IPS DF 4.7 (cell line): ENCODE measurements at regions not wholly inside any gene's neighbourhood (a gene's known extent, or its start where the extent isn't known, plus 50 kb on each side); places are given as distances from the start of the nearest gene placed in this dataset.

Source experiments
- DNase-seq: peaks from one replicate; pipeline ENCODE4 v3.0.0-alpha.2; 2013; ENCODE audit warnings: low spot score; ENCODE audit errors: extremely low read depth

DNA sequence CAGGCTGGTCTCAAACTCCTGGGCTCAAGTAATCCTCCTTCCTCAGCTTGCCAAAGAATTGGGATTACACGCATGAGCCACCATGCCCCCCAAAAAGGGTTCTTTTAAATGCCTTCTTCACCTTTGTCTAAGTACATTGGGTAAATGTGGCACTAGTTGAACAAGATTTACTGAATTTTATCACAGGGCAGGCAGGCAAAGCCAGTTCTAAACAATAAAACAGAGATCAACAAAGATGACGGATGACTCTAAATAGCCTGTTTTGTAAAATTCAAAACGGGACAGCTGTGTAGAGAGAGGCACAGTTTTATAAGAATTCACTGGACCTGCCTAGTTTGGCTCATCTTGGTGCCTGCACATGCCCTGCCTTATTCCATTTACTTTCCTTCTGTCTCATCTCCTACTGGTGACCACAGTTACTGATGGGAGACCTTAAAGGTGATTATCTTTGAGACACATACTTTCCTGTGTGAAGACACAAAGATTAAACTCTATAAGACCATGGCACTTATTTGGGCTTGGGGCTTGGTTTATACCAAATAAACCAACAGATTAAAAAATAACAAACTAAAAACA, 149.6 kb upstream of the DMRT1 start:
- DNase-seq: no peak

DNA sequence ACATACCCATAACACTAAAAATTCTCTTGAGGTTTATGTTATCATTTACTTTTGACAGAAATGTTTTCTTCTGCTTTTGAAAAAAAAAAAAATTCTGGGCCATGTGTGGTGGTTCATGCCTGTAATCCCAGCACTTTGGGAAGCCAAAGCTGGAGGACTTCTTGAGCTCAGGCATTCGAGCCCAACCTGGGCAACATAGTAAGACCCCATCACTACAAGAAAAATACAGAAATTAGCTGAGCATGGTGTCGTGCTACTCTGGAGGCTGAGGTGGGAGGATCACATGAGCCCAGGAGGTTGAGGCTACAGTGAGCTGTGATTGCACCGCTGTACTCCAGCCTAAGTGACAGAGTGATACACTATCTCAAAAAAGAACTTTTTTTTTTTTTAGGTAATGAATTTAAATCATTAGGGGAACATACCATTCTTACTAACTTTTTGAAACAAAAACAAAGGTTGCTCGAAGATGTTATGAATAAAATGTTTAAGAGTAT, 148.8 kb upstream of the DMRT1 start:
- no peak for DNase-seq

DNA sequence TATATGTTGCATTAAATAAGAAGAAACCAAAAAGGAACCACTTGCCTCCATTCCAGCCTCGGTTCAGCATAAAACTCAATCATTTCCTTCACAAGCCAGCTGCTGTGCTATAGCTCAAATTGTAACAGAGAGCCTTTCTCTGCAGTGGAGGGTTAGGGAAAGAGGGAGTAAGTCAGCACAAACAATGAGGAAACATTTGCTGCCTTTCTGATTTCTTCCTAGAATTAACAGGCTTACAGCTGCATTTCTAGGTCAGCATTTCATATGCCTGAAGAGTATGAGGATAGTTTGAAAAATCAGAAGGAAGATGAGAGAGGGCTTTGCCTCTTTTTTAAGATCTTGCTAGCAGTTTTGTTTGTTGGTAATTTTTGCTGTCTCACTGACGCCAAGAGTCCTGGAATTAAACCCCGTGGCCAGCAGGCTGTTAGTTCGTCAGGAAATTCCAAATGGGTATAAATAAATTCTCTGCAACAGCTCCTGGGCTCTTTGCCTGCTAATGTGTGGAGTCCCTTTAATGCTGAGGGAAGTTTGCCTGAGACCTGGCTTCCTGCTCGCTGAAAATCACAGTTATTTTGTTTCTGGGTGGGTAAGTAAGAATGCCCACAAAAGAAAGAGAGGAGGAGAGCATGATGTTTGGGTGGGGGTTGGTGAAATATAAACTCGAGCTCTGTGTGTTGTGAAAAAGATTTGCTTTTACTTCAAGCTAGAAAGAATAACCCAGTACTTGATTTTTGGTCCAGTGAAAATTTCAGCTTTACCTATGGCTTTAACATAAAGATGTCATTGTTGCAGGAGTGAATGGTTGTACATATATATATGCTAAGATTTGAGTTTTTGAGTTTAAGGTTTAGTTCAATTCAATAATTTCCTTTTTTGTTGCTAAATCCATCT, 148.1 kb upstream of the DMRT1 start:
- no peak for DNase-seq

DNA sequence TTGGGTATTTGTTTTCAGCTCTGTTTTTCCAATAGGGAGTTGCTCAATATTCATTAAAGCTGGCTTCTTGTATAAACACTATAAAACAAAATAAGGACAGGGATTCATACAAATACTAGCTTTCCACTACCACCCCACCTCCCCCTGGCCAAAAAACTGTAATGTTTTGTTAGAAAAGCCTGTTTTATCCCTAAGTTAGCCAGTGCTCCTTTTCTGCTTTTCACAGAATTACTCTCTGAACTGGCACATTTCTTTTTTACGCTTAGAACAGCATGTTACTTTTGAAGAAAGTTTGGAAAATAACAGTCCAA, 147.4 kb upstream of the DMRT1 start:
- DNase-seq: no peak

DNA sequence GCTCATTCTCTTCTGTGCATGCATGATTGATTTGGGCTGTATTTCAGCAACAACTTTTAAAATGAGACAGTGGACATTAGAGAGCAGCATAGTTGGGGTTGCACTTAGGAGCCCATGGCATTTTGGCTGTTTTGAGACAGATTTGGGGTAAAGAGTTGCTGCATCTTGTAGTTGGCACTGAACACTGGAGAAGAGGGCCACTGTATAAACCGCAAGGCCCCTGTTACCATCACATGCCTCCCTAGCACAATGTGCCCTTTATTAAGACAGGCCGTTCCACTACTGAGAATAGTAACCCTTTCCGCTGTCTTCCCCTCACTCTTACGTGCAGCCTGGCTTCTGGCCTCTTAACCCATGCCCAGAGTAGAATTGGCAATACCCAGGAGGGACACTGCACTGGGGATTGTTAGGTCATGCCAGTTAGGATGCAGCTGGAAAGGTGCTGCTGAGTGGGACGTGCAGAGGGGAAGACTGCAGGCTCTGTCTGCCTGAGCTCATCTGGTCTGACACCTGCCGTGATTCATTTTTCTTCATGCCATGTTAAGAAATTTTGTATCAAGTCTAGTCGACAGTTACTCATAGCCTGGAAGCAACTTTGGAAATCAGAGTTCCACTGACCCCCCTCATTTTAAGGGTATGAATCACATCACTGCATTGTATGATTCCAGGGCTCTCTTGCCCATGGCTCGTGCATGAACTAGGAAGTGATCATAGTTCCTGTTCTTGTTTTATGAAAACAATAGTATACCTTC, 146.9 kb upstream of the DMRT1 start:
- DNase-seq: no peak

DNA sequence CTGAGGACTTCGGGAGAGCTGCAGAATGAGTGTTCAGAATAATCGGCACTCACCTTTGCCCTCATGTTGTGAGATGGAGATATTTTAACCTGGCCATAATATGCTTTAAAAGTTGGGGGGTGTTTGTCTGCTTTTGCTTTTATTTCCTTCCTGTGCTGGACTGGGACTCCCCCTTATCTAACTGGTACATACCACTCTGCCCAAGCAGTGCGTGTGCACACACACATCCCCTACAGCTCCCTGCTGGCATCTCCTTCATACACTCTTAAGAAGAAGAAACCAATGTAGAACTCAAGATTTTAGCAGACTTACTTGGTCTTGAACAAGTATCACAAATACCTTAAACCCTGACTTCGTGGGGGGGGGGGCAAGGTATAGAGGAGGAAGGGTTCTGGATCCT, 146.2 kb upstream of the DMRT1 start:
- DNase-seq: no peak

DNA sequence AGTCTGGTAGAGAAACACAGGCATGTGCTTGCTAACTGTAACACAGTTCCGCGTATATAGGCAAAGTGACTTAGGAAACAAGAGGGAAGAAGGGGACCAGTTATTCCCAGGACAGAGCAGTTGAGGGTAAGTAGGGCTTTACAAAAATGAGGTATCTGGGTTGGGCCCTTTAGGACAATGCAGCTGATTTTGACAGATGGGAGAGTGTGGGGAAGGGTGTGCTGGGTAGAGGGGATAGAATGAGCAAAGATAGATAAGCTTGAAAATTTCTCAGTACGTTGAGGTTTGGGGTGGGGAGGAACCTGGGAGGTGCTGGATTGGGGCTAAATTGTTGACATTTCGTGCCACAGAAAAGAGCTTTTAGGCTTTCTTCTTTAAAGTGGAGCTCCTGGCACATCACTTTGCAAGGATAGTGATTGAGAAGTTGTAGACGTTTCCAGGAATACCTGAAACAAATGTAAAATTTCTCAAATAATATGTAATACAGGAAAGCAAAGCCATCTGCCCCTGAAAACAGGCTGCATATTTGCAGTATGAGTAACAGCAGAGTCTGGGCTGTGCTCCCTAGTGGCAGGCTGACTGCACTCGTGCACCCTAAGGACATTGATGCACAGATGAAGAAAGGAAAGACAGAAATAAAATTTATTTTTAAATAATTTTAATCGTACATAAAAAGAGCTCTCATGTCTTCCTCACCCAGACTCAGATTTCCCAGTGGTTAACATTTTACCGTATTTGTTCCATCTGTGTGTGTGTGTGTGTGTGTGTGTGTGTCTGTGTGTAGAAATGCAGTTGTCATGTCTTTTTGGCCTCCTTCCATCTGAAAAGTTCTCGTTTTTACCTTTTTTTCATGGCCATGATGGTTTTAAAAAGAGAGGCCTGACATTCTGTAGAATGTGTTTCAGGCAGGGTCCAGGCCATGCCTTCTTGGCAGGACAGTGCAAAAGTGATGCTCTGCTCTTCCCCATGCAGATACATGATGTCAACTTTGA, 144.9 kb upstream of the DMRT1 start:
- DNase-seq: no peak

DNA sequence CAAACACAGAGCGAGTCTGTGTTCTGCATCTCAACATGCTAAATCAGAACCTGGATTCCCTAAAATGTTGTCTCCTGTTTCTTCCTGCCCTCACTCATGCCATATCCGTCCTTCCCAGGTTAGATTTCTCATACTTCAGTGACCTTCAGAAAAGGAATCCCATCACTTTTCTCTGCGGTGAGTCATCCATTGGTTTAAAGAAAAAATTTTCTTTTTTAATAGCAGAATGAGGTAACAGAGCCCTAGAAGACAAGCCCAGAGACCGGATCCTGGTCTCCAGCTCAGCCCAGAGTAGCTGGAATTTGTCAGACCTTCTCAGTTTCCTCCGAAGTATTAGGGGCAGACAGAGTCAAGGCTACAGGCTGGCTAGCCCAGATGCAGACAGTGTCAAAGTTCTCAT, 143.2 kb upstream of the DMRT1 start:
- DNase-seq: no peak

DNA sequence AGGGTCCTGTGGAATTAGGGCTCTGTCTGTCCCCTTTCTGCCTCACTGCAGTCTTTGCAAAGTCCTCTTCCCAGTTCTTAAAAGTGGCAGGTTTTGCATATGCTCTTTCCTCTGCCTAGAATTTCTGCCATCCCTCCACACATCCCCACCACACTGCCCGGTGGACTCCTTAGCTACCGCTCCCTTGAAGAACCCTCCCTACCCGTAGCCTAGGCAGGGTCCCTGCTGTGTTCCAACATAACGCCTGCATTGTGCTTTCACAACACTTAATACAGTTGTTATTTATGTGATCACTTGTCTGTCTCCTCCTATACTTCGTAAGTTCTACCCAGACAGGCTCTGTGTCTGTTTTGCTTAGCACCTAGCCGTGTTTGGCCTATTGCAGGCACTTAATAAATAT, 142.5 kb upstream of the DMRT1 start:
- no peak for DNase-seq

DNA sequence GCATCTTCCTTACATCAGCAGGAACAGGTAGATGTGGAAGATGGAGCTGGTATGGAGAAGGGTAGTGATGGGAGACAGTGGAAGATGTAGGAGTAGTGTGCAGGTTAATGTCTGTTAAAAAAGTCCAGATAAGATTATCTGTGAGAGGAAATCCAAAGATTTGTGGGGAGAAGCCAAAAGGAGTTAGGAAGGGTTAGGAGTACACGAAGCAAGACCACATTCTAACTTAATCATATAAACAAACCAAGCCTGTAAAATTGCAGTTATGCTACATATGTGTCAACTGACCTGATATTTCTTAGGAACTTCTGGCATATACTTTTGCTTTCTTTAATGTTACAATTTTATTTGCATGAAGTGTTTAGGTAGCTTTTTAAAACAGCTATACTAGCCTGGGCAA, 142.1 kb upstream of the DMRT1 start:
- DNase-seq: no peak

DNA sequence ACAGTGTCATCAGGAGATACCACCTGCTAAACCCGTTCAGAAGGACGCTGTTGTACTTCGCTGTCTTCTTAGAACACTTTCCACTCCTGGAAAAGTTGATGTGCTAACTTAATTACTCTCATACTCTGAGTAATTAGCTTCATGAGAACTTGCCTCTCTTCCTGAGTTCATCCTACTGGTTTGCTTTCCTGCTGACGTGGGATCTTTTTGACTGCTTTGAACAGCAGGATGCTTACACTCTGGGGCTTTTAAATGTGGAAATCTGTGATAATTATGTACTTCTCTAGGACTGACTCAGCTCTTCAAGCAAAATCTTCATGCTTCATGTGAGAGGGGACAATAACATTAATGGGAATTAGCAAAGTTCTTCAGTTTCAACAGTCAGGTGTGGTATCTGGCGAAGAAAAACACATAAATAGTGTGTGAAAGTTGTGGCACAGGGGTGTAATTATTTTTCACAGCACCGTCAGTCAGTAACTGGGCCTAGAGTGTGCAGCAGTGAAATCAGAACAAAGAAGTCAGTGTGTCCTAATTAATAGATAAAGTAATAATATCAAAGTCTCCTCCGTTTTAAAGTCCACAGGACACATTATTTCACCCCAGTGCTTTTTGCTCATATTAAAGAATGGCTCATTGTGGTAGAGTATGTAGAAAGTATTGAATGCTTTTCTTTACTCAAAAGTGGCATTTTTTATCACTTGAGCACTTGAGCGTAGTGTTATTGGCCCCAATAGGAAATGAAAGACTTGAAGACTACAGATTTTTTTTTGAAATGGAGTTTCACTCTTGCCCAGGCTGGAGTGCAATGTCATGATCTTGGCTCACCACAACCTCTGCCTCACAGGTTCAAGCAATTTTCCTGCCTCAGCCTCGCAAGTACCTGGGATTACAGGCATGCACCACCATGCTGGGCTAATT, 140.9 kb upstream of the DMRT1 start:
- DNase-seq: no peak

DNA sequence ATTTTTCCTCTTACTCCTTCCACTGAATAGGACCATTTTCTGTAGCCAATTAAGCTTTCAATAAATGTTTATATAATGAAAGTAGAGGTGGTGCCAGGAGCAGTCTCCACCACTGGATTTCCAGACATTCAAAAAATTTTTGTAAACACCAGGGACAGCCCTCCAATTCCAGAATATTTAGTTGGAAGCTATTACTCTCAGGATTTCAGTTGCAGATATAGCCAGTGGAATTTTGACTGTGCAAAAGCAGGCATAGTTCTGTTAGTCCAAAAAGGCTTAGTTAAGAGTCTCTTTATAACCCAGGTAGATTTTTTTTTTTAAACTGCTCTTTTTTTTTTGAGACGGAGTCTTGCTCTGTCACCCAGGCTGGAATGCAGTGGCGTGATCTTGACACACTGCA, 138.1 kb upstream of the DMRT1 start:
- DNase-seq: no peak

DNA sequence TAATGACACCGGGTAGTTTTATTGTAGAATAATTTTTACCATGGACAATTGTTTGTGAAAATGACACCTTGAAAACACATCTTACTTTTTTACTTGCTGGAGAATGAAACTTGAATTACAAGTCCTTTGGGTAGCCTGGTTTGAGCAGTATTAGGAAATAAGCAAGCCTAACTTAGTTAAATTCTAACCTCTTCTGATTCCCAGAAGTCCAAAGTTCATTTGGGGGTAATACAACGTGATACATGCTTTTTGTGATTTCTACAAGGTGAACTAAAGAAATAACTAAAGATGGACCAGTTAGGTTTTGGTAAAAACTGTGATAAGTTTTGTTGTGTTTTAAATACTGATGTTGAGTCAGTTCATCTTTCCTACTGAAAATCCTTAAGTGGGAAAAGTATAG, 135.4 kb upstream of the DMRT1 start:
- no peak for DNase-seq

DNA sequence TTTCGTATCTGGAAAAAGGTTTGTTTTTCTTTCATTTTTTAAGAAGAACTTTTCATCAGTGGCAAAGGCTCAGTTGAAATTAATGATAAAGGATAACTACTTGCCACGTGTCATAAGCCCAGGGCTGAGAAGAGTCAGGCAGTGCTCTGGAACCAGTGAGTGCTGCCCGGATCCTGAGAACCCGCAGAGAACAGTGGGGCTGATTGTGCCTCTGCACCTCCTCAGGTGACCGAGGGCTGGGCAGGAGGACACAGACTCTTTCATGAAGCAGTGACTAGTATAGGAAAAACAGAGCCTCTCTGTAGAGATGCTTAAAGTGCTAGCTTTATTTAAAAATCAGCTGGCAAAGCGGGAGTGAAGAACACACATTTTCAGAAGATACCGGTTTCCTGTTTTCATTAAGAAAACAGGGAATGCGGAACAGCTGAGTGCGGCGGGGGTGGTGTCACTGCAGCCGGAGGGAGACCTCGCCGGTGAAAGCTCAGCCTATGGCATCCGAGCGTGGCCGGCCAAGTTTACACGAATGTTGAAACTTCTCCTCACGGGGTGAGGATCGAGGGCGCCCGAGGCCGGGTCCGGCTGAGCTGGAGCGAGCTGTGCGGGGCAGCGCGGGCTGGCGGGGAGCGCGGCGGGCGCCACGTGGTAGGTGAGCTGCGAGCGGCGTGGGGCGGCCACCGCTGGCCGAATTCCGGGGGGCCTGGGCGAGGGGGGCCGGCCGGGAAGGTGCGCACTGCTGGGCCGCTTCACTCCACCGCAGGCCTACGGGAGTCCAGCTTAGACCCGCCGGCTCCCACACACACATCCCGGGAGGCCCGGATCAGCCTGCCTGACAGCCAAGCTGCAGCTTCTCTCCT, 134.7 kb upstream of the DMRT1 start:
- no peak for DNase-seq

DNA sequence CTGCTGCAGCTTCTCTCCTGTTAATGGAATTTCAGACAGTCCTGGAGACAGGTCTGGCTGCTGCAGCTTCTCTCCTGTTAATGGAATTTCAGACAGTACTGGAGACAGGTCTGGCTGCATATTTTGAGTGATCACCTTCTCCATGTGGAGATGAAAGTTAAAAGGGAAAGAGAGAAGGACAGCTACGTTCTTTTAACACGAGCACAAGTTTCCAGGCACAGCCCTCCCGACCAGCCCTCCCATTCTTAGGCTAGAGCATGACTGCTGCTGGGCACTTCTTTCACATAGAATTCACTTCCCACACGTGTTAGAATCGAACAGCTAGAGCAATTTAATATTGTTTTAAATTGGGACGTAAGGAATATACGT, 133.3 kb upstream of the DMRT1 start:
- DNase-seq: no peak

DNA sequence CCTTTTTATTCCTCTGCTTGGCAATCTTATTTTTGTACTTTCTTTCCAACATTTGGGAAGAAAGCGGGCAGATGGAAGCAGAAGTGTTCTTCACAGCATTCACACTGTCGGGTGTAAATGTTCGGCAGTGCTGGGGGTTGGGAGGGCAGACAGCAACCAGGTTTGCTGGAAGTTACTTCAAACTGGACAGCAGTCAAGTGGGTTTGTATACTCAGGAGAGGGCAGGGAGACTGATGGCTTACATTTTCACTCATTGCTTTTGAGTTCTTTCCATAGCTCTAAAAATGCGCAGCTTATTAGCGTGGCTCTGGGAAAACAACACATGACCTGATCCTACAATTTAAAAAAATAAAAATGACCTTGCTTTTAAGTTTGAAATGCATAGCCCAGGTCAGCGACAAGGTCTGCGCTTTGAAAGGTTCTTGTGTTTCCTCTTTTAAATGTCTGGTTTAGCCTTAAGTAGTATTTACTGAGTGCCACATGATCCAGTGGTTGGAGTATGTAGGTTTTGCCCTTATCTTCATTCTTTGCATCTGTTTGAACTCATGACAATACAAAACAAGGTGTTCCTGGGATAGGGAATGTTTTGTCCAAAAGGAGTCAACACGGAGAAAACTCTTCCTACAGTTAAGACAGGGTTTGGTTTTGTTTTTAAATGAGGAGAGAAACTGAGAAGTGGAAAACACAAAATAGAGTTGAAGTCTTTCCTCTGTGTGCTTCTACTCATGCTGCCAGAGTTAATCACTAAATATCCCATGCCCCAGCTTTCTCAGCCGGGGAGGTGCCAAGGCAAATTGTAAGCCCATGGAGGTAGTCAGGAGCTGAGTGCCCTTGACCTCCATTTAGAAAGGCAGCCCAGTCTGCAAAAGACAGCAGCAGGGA, 132.7 kb upstream of the DMRT1 start:
- DNase-seq: no peak

DNA sequence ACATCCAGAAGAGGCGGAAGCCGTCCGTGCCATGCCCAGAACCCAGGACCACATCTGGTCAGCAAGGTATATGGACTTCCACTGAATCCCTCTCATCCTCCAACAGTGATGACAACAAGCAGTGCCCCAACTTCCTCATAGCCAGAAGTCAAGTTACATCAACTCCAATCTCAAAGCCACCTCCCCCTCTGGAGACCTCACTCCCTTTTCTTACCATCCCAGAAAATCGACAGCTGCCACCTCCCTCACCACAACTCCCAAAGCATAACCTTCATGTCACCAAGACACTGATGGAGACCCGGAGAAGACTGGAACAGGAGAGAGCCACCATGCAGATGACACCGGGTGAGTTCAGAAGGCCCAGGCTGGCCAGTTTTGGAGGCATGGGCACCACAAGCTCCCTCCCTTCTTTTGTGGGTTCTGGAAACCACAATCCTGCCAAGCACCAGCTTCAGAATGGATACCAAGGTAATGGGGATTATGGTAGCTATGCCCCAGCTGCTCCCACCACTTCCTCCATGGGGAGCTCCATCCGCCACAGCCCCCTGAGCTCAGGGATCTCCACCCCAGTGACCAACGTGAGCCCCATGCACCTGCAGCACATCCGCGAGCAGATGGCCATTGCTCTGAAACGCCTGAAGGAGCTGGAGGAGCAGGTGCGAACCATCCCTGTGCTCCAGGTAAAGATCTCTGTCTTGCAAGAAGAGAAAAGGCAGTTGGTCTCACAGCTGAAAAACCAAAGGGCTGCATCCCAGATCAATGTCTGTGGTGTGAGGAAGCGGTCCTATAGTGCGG, 130.3 kb upstream of the DMRT1 start:
- no peak for DNase-seq
